Activated CD8-positive, alpha-beta memory T cell treated with anti-CD3 and anti-CD28 coated beads, Interleukin-2, amount 50 U/mL, for 24 hours (primary cell): ENCODE measurements at regions not wholly inside any gene's neighbourhood (a gene's known extent, or its start where the extent isn't known, plus 50 kb on each side); places are given as distances from the start of the nearest gene placed in this dataset.
"Not testable (repeated sequence)": the region's sequence is repeated elsewhere in the genome, so short reads cannot be mapped to it uniquely, and the experiment has no call there.

Experiments
- DNase-seq: peaks from one replicate; pipeline ENCODE4 v3.0.0-alpha.2; 2020; ENCODE audit errors: extremely low read depth

DNA sequence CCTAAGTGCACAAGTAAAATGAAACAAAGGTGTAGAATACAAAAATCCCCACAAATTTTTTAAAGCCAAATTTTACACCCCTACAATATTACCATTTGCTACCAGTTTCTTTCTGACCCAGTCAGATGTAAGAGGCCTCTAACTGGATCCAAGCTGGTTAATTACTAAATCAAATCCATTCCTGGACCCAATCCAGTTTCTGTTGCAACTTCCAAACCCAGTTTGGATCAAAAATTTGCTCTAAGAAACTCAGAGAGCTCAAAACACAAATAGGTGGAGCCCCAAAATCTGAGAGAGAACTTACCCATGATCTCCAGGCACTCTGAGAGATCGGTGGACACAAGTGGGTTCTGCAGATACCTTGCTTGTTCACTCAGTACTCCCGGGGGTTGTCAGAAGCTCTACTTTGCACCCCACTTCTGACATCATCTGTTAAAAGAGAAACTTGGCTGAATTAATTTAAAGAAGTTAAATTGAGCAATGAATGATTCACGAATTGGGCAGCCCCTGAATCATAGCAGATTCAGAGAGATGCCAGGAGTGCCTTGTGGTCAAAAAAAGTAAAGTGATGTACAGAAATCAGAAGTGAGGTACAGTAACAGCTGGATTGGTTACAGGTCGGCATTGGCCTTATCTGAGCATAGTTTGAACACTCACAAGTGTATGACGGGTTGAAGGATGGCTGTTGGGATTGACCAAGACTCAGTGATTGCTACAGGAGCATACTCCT, 448.0 kb downstream of the KCNT2 start:
- DNase-seq: no peak

GRCh38 chr1:196155586-196155985, 452.7 kb downstream of the KCNT2 start:
- no peak for DNase-seq

- no peak for DNase-seq
Observed at GRCh38 chr1:196152975-196153374, 455.3 kb downstream of the KCNT2 start.

- DNase-seq: no peak
Observed at GRCh38 chr1:196152086-196152485, 456.2 kb downstream of the KCNT2 start.

GRCh38 chr1:196148367-196148970, 459.8 kb downstream of the KCNT2 start:
- no peak for DNase-seq

GRCh38 chr1:196147530-196147929, 460.7 kb downstream of the KCNT2 start:
- no peak for DNase-seq

DNA sequence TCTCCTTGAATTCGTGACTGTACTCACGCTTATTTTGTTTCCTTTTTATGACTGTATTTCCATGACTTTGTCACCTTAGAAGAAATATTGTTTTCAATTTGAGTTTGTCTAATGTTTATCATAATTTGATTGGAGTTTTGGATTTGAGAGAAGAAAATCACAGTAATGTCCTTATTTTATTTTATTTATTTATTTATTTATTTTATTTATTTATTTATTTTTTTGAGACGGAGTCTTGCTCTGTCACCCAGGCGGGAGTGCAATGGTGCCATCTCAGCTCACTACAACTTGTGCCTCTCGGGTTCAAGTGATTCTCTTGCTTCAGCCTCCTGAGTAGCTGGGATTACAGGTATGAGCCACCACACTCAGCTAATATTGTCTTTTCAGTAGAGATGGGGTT, 463.1 kb downstream of the KCNT2 start:
- DNase-seq: not testable (repeated sequence)

GRCh38 chr1:196144588-196144987, 463.7 kb downstream of the KCNT2 start:
- no peak for DNase-seq

DNA sequence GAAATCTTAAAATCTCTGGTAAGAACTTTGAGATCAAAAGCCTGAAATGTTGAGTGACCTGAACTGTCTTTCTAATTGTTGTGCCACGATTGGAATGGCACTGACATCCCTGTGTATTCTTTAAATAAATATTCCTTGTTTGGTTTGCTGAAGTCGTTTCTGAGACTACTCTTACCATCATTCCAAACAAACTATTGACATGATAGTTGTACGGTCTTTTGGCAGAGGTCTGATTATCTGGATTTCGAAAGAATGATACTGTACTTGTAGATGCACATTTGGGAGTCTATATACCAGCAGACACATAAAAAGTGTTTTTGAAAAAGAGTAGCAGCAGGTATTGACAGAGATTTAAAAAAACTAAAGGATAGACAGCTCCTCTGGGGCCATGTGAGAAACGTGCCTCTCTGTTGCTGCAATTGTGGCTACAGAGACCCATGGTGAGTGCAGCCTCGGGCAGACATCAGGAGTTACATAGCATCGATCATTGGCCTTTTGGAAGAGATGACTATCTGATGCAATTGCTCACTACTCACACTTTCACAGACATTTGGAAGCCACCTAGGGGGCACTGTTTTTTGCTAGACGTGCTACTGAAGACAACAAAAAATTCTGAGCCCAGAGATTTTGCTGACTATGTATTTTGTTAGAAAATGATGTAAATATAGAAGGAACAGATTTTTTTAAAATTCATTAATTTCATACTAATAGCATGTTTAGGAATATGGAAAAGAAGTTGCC, 464.5 kb downstream of the KCNT2 start:
- no peak for DNase-seq

DNA sequence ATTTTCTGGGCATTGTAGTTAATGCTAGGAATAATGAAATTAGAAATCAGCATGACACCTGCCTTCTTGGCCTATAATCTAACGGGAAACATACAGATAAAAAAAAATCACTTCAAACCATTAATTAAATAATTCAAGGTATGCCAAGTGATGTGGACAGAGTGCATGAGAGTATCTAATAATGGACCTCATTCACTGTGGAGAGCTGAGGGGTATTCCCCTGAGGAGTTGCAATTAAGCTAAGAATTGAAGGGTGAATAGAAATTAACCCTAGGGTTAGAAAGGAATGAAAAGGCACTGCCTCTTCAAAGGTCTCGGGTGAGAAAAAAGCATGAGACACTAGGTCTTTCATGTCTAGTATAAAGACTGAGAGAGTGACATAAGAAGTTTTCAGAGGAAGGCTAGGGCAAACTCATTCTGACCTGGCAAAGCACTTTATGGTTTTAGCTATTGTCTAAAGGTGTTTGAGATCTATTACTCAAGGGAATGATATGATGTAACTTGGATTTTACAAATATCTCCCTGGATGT, 466.1 kb downstream of the KCNT2 start:
- no peak for DNase-seq

GRCh38 chr1:196136396-196136795, 471.8 kb downstream of the KCNT2 start:
- DNase-seq: no peak

- no peak for DNase-seq
Observed at GRCh38 chr1:196131691-196132090, 476.5 kb downstream of the KCNT2 start.

DNA sequence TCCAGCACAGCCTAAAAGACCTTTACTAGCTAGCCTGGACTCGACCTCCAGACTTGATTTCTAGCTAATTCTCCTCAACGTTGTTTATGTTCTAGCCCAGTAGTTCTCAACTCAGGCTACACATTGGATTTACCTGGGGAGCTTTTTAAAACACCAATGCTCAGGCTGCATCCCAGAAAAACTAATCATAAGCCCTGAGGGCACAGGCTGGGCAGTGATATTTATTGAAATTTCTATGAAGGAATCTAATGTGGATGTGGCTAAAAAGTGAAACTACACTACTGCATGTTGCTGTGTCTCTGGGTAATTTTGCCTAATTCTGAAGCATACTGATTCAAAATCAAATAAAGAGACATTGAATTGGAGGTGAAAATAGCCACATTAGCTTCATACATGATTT, 479.4 kb downstream of the KCNT2 start:
- DNase-seq: no peak

GRCh38 chr1:196121181-196121580, 487.1 kb downstream of the KCNT2 start:
- no peak for DNase-seq

- DNase-seq: no peak
Observed at GRCh38 chr1:196115646-196116045, 492.6 kb downstream of the KCNT2 start.

GRCh38 chr1:196114193-196114592, 494.0 kb downstream of the KCNT2 start:
- no peak for DNase-seq

- not testable (repeated sequence) for DNase-seq
Observed at GRCh38 chr1:196108990-196109389, 499.2 kb downstream of the KCNT2 start.

DNA sequence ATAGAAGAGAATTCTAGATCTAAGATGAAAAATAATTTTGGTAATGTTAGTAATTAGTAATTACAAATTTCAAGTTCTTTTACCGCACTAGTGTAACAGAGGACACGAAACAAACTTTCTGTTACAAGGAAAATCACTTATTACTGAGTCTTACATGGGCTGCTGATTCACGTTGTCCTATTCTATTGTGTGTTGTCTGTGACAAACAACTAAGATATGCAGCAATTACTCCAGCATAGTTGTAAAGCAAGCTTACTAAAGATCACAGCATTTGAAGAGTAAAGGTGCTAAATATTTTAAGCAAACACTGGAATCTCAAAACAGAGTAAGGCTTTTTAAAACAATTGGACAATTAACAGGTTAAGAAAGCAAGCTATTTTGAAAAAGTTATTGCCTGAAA, 502.3 kb downstream of the KCNT2 start:
- DNase-seq: no peak

GRCh38 chr1:196102826-196103225, 505.4 kb downstream of the KCNT2 start:
- DNase-seq: no peak

GRCh38 chr1:196098000-196098399, 510.2 kb downstream of the KCNT2 start:
- no peak for DNase-seq

GRCh38 chr1:196094821-196095220, 513.4 kb downstream of the KCNT2 start:
- no peak for DNase-seq

DNA sequence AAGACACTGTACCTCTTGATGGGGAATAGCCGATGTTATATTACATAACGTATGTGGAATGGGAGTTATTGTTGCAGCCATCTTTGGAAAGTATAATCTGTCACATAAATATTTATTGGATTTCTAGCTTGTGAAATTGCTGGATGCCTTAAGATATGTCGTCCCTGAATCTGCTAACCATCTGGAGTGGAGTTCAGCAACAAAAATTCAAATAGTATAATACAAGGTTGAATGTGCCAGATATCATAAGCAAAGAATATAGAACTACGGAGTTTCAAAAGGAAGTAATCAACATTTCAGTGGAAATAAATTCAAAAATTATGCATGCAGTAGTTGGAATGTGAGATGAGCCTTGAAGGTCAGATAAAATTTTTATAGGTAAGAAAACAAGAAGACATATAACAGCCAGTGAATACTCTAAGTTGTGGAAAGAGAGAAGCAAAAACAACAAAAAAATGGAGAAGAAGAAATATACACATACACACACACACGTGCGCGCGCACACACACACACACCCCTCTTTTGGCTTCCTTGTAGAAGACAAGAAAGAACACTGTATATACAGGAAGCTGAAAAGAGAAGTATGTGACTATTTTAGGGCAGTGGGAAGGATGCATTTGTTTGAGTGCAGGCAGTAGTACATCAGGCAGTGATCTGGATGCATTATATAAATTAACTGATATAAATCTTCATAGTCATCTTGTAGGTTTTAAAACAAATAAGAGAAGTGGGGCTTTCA, 516.7 kb downstream of the KCNT2 start:
- no peak for DNase-seq
